ENCODE measurements at regions not wholly inside any gene's neighbourhood (a gene's known extent, or its start where the extent isn't known, plus 50 kb on each side); places are given as distances from the start of the nearest gene placed in this dataset.

- DNase-seq (ENCODE audit: low spot score) = no peak
Measured at GRCh38 chr16:5442986-5443385, 345.4 kb upstream of the EEF2KMT start.

- DNase-seq (ENCODE audit: low spot score) = no peak
Measured at GRCh38 chr16:5442054-5442453, 344.5 kb upstream of the EEF2KMT start.

- no peak for DNase-seq (ENCODE audit: low spot score)
Measured at GRCh38 chr16:5438591-5438990, 341.0 kb upstream of the EEF2KMT start.

- no peak for DNase-seq (ENCODE audit: low spot score)
Measured at GRCh38 chr16:5433587-5433986, 336.0 kb upstream of the EEF2KMT start.

GRCh38 chr16:5432166-5432565 is 334.6 kb upstream of the EEF2KMT start:
- no peak for DNase-seq (ENCODE audit: low spot score)

- DNase-seq (ENCODE audit: low spot score) = no peak
Measured at GRCh38 chr16:5430598-5430997, 333.0 kb upstream of the EEF2KMT start.

GRCh38 chr16:5428932-5429331 is 331.3 kb upstream of the EEF2KMT start:
- DNase-seq (ENCODE audit: low spot score) = no peak

- DNase-seq (ENCODE audit: low spot score) = no peak
Measured at GRCh38 chr16:5427571-5427970, 330.0 kb upstream of the EEF2KMT start.

- DNase-seq (ENCODE audit: low spot score) = no peak
Measured at GRCh38 chr16:5422643-5423496, 325.3 kb upstream of the EEF2KMT start.

- no peak for DNase-seq (ENCODE audit: low spot score)
Measured at GRCh38 chr16:5422047-5422446, 324.5 kb upstream of the EEF2KMT start.

- no peak for DNase-seq (ENCODE audit: low spot score)
Measured at GRCh38 chr16:5416013-5416412, 318.4 kb upstream of the EEF2KMT start.

- DNase-seq (ENCODE audit: low spot score) = no peak
Measured at GRCh38 chr16:5415123-5415522, 317.5 kb upstream of the EEF2KMT start.

GRCh38 chr16:5412731-5413130 is 315.1 kb upstream of the EEF2KMT start:
- DNase-seq (ENCODE audit: low spot score) = peak; percentile 30

GRCh38 chr16:5398203-5398602 is 300.6 kb upstream of the EEF2KMT start:
- no peak for DNase-seq (ENCODE audit: low spot score)

- DNase-seq (ENCODE audit: low spot score) = no peak
Measured at GRCh38 chr16:5396880-5397279, 299.3 kb upstream of the EEF2KMT start.

- no peak for DNase-seq (ENCODE audit: low spot score)
Measured at GRCh38 chr16:5393070-5393469, 295.5 kb upstream of the EEF2KMT start.

- no peak for DNase-seq (ENCODE audit: low spot score)
Measured at GRCh38 chr16:5386989-5387388, 289.4 kb upstream of the EEF2KMT start.

- no peak for DNase-seq (ENCODE audit: low spot score)
Measured at GRCh38 chr16:5385811-5386210, 288.2 kb upstream of the EEF2KMT start.

- no peak for DNase-seq (ENCODE audit: low spot score)
Measured at GRCh38 chr16:5385115-5385514, 287.5 kb upstream of the EEF2KMT start.

- no peak for DNase-seq (ENCODE audit: low spot score)
Measured at GRCh38 chr16:5383737-5384136, 286.1 kb upstream of the EEF2KMT start.

GRCh38 chr16:5382484-5382883 is 284.9 kb upstream of the EEF2KMT start:
- DNase-seq (ENCODE audit: low spot score) = no peak

- DNase-seq (ENCODE audit: low spot score) = no peak
Measured at GRCh38 chr16:5381481-5381880, 283.9 kb upstream of the EEF2KMT start.

- DNase-seq (ENCODE audit: low spot score) = peak; percentile 63
Measured at GRCh38 chr16:5379954-5380353, 282.4 kb upstream of the EEF2KMT start.

GRCh38 chr16:5378531-5378930 is 280.9 kb upstream of the EEF2KMT start:
- no peak for DNase-seq (ENCODE audit: low spot score)

All from Ammon's horn (tissue), 1 donor.